GM12892 (cell line): ENCODE measurements at regions not wholly inside any gene's neighbourhood (a gene's known extent, or its start where the extent isn't known, plus 50 kb on each side); places are given as distances from the start of the nearest gene placed in this dataset.

Experiments
- DNase-seq: peaks from one replicate; pipeline ENCODE4 v3.0.0; 2011; ENCODE audit not compliant: insufficient read length
- FAIRE-seq: peaks from 2 replicates; lab custom pipeline; 2011; peaks lifted over from hg19 to GRCh38; lab: Jason Lieb, UNC
- POLR2A ChIP-seq: IDR thresholded peaks from 2 replicates; pipeline ENCODE4 v1.6.1; 2011; ENCODE audit warnings: low read depth, low read length, control low read depth
- POLR2AphosphoS5 ChIP-seq: IDR thresholded peaks from 2 replicates; pipeline ENCODE4 v1.6.1; 2011; ENCODE audit warnings: low read depth, low read length, control low read depth
- TAF1 ChIP-seq: IDR thresholded peaks from 2 replicates; pipeline ENCODE4 v1.6.1; 2011; ENCODE audit warnings: low read depth, mild to moderate bottlenecking, control low read depth, low read length, borderline replicate concordance

DNA sequence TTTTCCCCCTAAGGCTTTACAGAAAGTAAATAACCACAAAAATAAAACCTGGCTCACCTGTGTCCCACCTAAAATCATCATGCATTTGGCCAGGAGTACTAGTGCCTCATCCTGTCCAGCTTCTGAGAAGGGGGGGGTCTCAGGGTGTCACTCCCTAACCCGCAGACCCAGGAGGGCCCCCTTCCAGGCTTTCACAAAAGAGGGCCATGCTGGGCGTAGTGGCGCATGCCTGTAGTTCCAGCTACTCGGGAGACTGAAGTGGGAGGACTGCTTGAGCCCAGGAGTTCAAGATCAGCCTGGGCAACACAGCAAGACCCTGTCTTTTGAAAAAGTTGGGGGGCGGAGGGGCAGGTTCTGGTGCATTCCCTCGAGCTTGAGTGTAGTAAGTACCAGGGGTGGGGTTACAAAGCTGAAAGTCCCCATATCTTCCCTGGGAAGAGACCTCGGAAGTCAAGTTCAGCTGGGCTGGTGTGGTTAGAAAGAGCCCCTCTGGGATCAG, 259.3 kb downstream of the PARN start:
- DNase-seq (no peak), FAIRE-seq (no peak)
- TF ChIP-seq POLR2AphosphoS5 (no peak), TAF1 (no peak), POLR2A (no peak)

DNA sequence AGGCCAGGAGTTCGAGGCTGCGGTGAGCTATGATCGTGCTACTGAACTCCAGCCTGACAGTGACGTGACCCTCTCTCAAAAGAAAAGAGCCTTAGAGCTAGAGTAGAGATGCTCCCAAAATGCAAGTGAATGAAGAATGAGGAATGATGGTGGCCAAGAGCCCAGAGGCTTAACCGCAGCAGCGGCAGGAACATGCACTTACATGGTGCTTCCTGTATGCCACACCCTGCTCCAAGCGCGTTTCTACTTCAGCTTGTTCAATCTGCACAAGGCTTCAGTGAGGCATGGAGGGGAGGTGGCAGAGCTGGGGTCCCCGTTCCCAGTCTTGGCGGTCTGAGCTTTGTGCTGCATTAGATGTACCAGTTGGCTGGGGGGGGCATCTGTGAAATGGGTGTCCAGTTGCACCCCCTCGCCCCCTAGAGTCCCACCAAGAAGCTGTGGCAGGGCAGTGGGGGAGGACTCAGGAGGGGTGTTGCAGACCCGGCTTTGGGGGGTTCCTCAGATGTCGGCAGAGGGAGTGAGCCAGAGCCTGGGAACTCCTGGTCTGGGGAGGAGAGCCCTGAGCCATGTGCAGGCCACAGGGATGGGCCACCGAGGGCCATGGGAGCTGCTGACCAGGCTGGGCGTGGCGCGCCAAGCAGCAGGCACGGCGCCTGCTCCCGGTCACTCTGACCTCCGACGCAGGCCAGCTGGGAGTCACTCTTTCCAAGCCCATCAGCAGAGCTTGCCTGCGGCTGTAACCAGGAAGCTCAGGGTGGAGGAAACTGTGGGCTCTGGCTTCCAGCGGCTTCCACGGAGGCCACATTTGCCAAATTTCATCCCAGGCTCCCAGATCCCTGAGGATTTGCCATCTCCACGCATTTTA, 260.1 kb downstream of the PARN start:
- FAIRE-seq, result no peak
- TF ChIP-seq POLR2A (no peak), TAF1 (no peak), POLR2AphosphoS5 (no peak)
- DNase-seq, result no peak

DNA sequence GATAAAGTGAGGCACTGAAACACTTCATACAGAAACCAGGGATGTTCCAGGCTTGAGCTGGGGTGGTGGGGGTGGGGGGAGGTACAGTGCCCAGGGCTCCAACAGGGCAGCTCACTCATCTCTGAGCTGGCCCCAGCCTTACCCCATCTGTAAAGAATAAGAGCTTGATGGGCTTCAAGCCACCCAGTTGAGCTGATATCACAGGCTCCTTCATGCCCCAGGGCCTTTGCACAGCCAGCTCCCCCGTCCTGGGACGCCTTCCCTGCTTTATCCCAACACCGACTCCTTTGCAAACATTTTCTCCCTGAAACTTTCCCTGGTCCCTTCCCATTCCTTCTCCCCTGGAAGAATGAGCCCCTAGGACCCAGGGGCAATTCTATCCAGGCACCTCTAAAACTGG, 261.7 kb downstream of the PARN start:
- no peak for FAIRE-seq
- no peak for TF ChIP-seq TAF1
- no peak for TF ChIP-seq POLR2AphosphoS5
- DNase-seq, result no peak

DNA sequence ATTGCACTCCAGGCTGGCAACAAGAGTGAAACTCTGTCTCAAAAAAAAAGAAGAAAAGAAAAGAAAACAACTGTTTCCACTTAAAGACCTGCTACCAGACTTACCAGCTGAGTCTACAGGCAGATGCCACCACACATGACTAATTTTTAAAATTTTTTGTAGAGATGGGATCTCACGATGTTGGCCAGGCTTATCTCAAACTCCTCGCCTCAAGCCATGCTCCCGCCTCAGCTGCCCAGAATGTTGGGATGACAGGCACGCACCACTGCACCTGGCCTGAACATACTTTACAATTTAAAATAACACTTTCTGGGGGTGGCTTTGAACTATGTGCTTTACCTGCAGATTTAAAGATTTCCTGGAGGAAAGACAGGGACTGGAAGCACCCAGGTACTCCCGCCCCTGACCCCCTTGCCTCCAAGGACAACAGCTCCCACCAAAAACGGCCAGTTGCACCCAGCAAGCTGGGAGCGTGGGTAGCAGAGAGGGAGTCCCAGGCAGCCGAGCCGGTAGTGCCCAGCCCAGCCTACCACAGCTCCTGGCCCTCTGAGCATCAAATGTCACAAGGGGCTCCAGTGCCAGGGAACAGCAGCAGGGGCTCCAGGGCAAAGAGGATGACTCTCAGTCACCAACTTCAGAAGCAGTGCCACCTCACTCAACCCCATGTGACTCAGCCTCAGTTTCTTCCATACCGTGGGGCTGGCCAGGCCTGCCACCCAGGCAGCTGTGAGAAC, 262.9 kb downstream of the PARN start:
- FAIRE-seq (no peak), DNase-seq (no peak)
- TF ChIP-seq POLR2A, result no peak
- no peak for TF ChIP-seq TAF1
- no peak for TF ChIP-seq POLR2AphosphoS5

DNA sequence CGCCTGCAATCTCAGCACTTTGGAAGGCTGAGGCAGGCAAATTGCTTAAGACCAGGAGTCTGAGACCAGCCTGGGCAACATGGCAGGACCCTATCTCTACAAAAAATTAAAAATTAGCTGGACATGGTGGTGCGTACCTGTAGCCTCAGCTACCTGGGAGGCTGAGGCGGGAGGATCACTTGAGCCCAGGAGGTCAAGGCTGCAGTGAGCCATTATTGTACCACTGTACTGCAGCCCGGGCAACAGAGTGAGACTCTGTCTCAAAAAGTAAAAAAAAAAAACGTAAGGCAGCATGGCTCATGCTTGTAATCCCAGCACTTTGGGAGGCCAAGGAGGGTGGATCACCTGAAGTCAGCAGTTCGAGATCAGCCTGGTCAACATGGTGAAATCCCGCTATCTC, 263.6 kb downstream of the PARN start:
- DNase-seq (no peak), FAIRE-seq (no peak)
- TF ChIP-seq POLR2A (no peak), TAF1 (no peak), POLR2AphosphoS5 (no peak)

DNA sequence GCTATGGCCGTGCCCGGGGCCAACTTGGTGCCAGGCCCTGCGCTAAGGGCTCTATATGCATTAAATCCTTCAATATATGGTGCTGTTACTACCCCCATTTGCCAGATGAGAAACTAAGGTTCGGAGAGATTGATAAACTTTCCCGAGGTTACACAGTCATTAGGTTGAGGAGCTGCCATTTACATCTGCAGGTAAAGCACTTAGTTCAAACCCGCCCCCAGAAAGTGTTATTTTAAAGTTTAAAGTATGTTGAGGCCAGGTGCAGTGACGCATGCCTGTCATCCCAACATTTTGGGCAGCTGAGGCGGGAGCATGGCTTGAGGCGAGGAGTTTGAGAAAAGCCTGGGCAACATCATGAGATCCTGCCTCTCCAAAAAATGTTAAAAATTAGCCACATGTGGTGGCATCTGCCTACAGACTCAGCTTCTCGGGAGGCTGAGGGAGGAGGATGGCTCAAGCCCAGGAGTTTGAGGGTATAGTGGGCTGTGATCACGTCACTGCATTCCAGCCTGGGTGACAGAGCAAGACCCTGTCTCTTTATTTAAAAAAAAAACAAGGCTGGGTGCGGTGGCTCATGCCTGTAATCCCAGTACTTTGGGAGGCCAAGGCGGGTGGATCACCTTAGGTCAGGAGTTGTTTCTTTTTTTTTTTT, 264.7 kb downstream of the PARN start:
- no peak for FAIRE-seq
- DNase-seq, result no peak
- TF ChIP-seq POLR2A (no peak), POLR2AphosphoS5 (no peak), TAF1 (no peak)

DNA sequence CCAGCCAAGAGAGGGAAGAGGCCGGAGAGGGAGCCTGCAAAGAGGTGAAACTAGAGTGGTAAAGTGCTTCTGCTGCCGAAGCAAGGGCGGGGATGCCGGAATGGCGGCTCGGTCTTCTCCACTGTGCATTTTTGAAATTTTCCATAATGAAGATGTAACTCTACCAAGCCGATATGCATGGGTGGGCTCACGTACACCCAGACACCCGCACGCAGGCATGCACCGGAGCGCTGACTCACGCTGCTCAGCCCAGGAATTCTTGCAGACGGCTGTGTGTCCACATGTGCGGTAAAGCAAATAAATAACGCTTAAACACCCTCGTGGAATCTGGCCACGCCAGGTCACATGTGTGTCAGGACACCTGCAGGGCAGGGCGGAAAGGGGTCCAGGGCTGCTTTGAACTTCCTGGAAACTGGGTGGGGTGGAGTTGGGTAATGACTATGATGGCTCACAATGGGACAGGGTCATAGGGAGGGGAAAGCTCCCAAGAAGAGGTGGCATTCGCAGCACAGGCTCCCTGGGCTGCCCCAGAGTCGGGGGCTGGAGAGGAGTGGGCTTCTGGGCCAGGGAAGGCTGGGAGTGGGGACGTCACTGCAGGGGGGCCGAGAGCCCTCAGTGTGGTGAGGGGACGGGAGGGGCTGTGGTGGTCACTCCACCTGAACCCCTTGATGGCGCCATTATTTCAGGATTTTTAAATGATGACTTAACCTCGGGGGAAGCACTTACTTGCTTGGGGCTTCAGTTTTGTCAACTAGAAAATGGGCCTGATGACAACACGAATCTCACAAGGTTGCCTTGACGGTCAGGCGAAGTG, 265.5 kb downstream of the PARN start:
- TF ChIP-seq TAF1 (no peak), POLR2AphosphoS5 (no peak), POLR2A (no peak)
- DNase-seq, result no peak

DNA sequence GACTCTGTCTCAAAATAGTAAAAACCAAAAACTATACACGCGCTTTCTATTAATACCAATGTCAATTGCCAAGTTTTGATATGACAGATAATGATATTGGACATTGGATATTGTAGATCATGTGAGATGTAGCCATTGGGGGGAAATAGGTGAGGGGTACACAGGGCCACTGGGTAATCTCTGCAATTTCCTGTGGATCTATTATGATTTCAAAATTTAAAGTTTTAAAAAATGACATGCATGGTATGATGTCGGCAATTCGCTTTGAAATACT, 266.0 kb downstream of the PARN start:
- TF ChIP-seq POLR2A (no peak), TAF1 (no peak), POLR2AphosphoS5 (no peak)
- FAIRE-seq, result no peak
- no peak for DNase-seq

More for the DNA sequence above, 265.5 kb downstream of the PARN start:
- no peak for FAIRE-seq

DNA sequence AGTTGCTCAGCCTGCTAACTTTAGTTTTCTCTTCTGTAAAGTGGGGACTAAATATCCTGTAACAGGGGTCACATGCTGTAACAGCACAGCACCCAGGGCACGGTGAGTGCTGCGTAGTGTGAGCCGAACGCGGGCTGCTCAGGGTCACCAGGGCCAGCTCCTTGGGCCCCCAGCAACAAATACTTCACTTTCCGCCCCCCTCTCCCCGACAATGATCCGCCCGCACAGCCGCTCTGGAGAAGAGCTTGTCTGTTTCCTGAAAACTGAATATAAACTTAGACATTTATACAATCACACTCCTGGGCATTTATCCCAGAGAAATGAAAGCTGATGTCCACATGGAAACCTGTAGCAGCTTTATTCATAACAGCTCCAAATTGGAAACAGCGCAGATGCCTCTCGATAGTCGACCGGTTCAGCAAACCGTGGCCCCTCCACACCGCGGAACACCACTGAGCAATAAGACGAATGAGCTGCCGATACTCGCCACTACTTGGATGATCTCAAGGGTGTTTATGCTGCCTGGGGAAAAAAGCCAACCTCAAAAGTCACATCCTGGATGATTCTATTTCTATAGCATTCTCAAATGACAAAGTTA, 267.2 kb downstream of the PARN start:
- TF ChIP-seq POLR2A (no peak), TAF1 (no peak), POLR2AphosphoS5 (no peak)
- no peak for DNase-seq
- FAIRE-seq, result no peak

DNA sequence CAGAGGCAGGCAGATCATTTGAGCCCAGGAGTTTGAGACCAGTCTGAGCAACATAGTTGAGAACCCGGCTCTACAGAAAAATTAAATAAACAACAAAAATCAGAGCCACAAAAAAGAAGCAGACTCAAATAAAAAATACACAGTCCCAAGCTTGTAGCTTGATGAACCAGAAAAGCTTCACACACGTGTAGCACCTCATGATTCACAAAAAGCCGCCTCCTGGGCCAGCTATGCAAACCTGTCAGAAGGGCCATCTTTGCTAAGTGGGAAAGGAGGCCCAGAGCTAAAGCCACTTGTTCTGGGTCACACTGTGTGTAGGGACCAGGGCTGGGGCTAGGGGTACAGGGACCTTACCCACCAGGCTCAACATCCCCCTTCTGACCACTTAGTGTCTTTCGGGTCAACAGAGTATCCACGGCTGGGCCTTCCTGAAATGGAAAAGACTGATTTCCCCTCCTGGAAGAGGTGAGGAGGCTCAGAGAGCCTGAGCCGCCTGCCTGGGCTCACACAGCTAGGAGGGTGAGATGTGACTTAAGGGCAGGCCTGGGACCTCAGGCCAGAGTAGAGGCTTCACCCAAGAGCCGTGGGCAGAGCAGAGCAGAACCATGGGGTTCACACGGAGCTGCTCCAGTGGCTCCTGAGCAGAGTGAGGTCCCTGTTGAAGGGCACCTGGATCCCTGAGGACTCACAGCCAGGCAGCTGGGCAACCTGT, 269.6 kb downstream of the PARN start:
- TF ChIP-seq TAF1, result no peak
- TF ChIP-seq POLR2A, result no peak
- TF ChIP-seq POLR2AphosphoS5, result no peak
- FAIRE-seq (no peak), DNase-seq (no peak)
